ENCODE measurements at regions not wholly inside any gene's neighbourhood (a gene's known extent, or its start where the extent isn't known, plus 50 kb on each side); places are given as distances from the start of the nearest gene placed in this dataset.

GRCh38 chr13:79939689-79940088, 401.2 kb downstream of the SPRY2 start:
- TF ChIP-seq FOXP2 (optimal IDR thresholded peaks at IDR 0.05; ENCODE audit: borderline replicate concordance, extremely low read depth, extremely low read length, insufficient read depth) (no peak), POLR2AphosphoS5 (IDR thresholded peaks at IDR 0.05; ENCODE audit: low read depth, low read length) (no peak), REST (IDR thresholded peaks at IDR 0.05; ENCODE audit: insufficient read depth in 1 of 2, low read depth in 2 of 2, low read length in 2 of 2) (no peak), TAF1 (IDR thresholded peaks at IDR 0.05; ENCODE audit: borderline replicate concordance, insufficient read depth, low read length) (no peak), SIN3A (IDR thresholded peaks at IDR 0.05; ENCODE audit: borderline replicate concordance, insufficient read depth, low read length) (no peak)

GRCh38 chr13:79937771-79938216, 403.1 kb downstream of the SPRY2 start:
- TF ChIP-seq POLR2AphosphoS5 (IDR thresholded peaks at IDR 0.05; ENCODE audit: low read depth, low read length) (no peak), TAF1 (IDR thresholded peaks at IDR 0.05; ENCODE audit: borderline replicate concordance, insufficient read depth, low read length) (no peak), FOXP2 (optimal IDR thresholded peaks at IDR 0.05; ENCODE audit: borderline replicate concordance, extremely low read depth, extremely low read length, insufficient read depth) (no peak), REST (IDR thresholded peaks at IDR 0.05; ENCODE audit: insufficient read depth in 1 of 2, low read depth in 2 of 2, low read length in 2 of 2) (no peak), SIN3A (IDR thresholded peaks at IDR 0.05; ENCODE audit: borderline replicate concordance, insufficient read depth, low read length) (no peak)

GRCh38 chr13:79937311-79937710, 403.6 kb downstream of the SPRY2 start:
- no peak for TF ChIP-seq REST (IDR thresholded peaks at IDR 0.05; ENCODE audit: insufficient read depth in 1 of 2, low read depth in 2 of 2, low read length in 2 of 2)
- TF ChIP-seq TAF1 (IDR thresholded peaks at IDR 0.05; ENCODE audit: borderline replicate concordance, insufficient read depth, low read length) = no peak
- TF ChIP-seq POLR2AphosphoS5 (IDR thresholded peaks at IDR 0.05; ENCODE audit: low read depth, low read length) = no peak
- TF ChIP-seq SIN3A (IDR thresholded peaks at IDR 0.05; ENCODE audit: borderline replicate concordance, insufficient read depth, low read length) = no peak
- TF ChIP-seq FOXP2 (optimal IDR thresholded peaks at IDR 0.05; ENCODE audit: borderline replicate concordance, extremely low read depth, extremely low read length, insufficient read depth) = no peak

- TF ChIP-seq POLR2AphosphoS5 (IDR thresholded peaks at IDR 0.05; ENCODE audit: low read depth, low read length) (no peak), FOXP2 (optimal IDR thresholded peaks at IDR 0.05; ENCODE audit: borderline replicate concordance, extremely low read depth, extremely low read length, insufficient read depth) (no peak), TAF1 (IDR thresholded peaks at IDR 0.05; ENCODE audit: borderline replicate concordance, insufficient read depth, low read length) (no peak), REST (IDR thresholded peaks at IDR 0.05; ENCODE audit: insufficient read depth in 1 of 2, low read depth in 2 of 2, low read length in 2 of 2) (no peak), SIN3A (IDR thresholded peaks at IDR 0.05; ENCODE audit: borderline replicate concordance, insufficient read depth, low read length) (no peak)
Measured at GRCh38 chr13:79936368-79937136, 404.4 kb downstream of the SPRY2 start.

Measured in PFSK-1 (cell line).